ENCODE measurements at regions not wholly inside any gene's neighbourhood (a gene's known extent, or its start where the extent isn't known, plus 50 kb on each side); places are given as distances from the start of the nearest gene placed in this dataset.

- TF ChIP-seq EZH2 (IDR thresholded peaks at IDR 0.05) (no peak), POLR2AphosphoS5 (IDR thresholded peaks at IDR 0.05; ENCODE audit: borderline replicate concordance, low read depth, low read length) (no peak), FOXP2 (optimal IDR thresholded peaks at IDR 0.05; ENCODE audit: control extremely low read depth, extremely low read length, insufficient read depth) (no peak)
Observed at GRCh38 chr4:131084997-131085396, 1989.0 kb downstream of the C4orf33 start.

All from SK-N-MC (cell line).